Progenitor cell of endocrine pancreas (in vitro differentiated cells): ENCODE measurements at regions not wholly inside any gene's neighbourhood (a gene's known extent, or its start where the extent isn't known, plus 50 kb on each side); places are given as distances from the start of the nearest gene placed in this dataset.

ENCODE experiments used
- DNase-seq: peaks from one replicate; pipeline ENCODE4 v3.0.0; 2021; ENCODE audit warnings: low spot score; ENCODE audit not compliant: unreplicated experiment
- H3K27ac Mint-ChIP-seq: 2 replicates; pipeline ENCODE4 v1.8.0; 2021; ENCODE audit warnings: mild to moderate bottlenecking, moderate library complexity, mixed read lengths
- H3K27me3 Mint-ChIP-seq: 2 replicates; pipeline ENCODE4 v1.8.0; 2021; ENCODE audit warnings: mixed read lengths
- H3K36me3 Mint-ChIP-seq: 2 replicates; pipeline ENCODE4 v1.8.0; 2022; ENCODE audit warnings: mixed read lengths; ENCODE audit not compliant: insufficient read depth
- H3K4me1 Mint-ChIP-seq: 2 replicates; pipeline ENCODE4 v1.8.0; 2021; ENCODE audit warnings: low read depth, mixed read lengths
- H3K4me3 Mint-ChIP-seq: 2 replicates; pipeline ENCODE4 v1.8.0; 2021; ENCODE audit warnings: low read depth, mild to moderate bottlenecking, moderate library complexity, mixed read lengths
- H3K9me3 Mint-ChIP-seq: 2 replicates; pipeline ENCODE4 v1.8.0; 2021; ENCODE audit warnings: low read depth, mixed read lengths
- CTCF ChIP-seq: fragments of 200-600 bp; sonication (generic); IDR thresholded peaks from one replicate; pipeline ENCODE4 v1.5.0; 2021; ENCODE audit warnings: antibody characterized with exemption, mild to moderate bottlenecking; ENCODE audit not compliant: unreplicated experiment

- no peaks in the 10 kb centered on the region for H3K4me1 Mint-ChIP-seq
- peaks cover 3% of the 10 kb centered on the region for H3K27me3 Mint-ChIP-seq
- H3K9me3 Mint-ChIP-seq = no peaks in the 10 kb centered on the region
- no peak overlapping the region for H3K27ac Mint-ChIP-seq
- H3K36me3 Mint-ChIP-seq = no peaks in the 10 kb centered on the region
- no peak for TF ChIP-seq CTCF
- H3K4me3 Mint-ChIP-seq = no peak overlapping the region
- no peak for DNase-seq
Measured at GRCh38 chr5:114001076-114001475, 360.8 kb upstream of the KCNN2 start.

- H3K4me3 Mint-ChIP-seq = no peak overlapping the region
- peaks cover 2% of the 10 kb centered on the region for H3K4me1 Mint-ChIP-seq
- DNase-seq = no peak
- H3K27ac Mint-ChIP-seq = no peak overlapping the region
- no peaks in the 10 kb centered on the region for H3K36me3 Mint-ChIP-seq
- peaks cover 3% of the 10 kb centered on the region for H3K27me3 Mint-ChIP-seq
- H3K9me3 Mint-ChIP-seq = no peaks in the 10 kb centered on the region
- no peak for TF ChIP-seq CTCF
Measured at GRCh38 chr5:114006582-114006981, 355.3 kb upstream of the KCNN2 start.

DNA sequence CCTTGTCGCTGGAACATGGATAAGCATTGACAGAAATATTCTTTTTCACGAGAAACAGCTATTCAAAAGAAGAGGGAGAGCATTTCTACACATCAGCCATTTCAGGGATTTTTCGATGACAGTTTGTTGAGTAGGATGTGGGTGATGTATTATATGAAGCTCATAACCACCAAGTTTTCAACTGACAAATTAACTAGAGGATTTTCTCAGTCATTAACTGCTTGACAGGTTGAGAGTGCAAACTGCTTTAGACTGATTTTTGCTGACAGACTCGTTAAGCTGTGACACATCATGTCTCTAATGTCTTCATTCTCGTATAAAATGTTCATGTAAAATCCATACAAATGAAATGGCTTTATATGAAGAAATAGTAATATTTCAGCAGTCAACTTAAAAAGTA, 354.2 kb upstream of the KCNN2 start:
- no peak for DNase-seq
- H3K27me3 Mint-ChIP-seq = no peaks in the 10 kb centered on the region
- H3K9me3 Mint-ChIP-seq = no peaks in the 10 kb centered on the region
- H3K36me3 Mint-ChIP-seq = no peaks in the 10 kb centered on the region
- peaks cover 2% of the 10 kb centered on the region for H3K4me1 Mint-ChIP-seq
- TF ChIP-seq CTCF = no peak
- H3K27ac Mint-ChIP-seq = no peak overlapping the region
- no peak overlapping the region for H3K4me3 Mint-ChIP-seq

- no peaks in the 10 kb centered on the region for H3K36me3 Mint-ChIP-seq
- no peaks in the 10 kb centered on the region for H3K27me3 Mint-ChIP-seq
- no peak for DNase-seq
Measured at GRCh38 chr5:114010362-114010761, 351.5 kb upstream of the KCNN2 start.

GRCh38 chr5:114018186-114018585, 343.7 kb upstream of the KCNN2 start:
- no peak for DNase-seq
- TF ChIP-seq CTCF = peak; percentile 44
- no peak overlapping the region for H3K4me3 Mint-ChIP-seq
- H3K27ac Mint-ChIP-seq = no peak overlapping the region
- H3K27me3 Mint-ChIP-seq = peaks cover 2% of the 10 kb centered on the region
- H3K4me1 Mint-ChIP-seq = no peaks in the 10 kb centered on the region
- no peaks in the 10 kb centered on the region for H3K36me3 Mint-ChIP-seq
- no peaks in the 10 kb centered on the region for H3K9me3 Mint-ChIP-seq

More at GRCh38 chr5:114010362-114010761, 351.5 kb upstream of the KCNN2 start:
- Mint-ChIP-seq H3K27ac (no peak overlapping the region), H3K9me3 (no peaks in the 10 kb centered on the region), H3K4me1 (peaks cover 2% of the 10 kb centered on the region), H3K4me3 (no peak overlapping the region)
- no peak for TF ChIP-seq CTCF
